ENCODE measurements at regions not wholly inside any gene's neighbourhood (a gene's known extent, or its start where the extent isn't known, plus 50 kb on each side); places are given as distances from the start of the nearest gene placed in this dataset.

GRCh38 chr1:106798991-106799390, 257.5 kb upstream of the PRMT6 start:
- Mint-ChIP-seq H3K4me1 (no peaks in the 10 kb centered on the region), H3K9me3 (peaks cover 0 to 4% of the 10 kb centered on the region in 2 experiments; a peak in 1 of 5 replicates), H3K27ac (no peak overlapping the region; a peak in 1 of 7 replicates), H3K36me3 (ENCODE audit: insufficient read depth in 1 of 3, low read depth in 3 of 3) (no peaks in the 10 kb centered on the region; a peak in 1 of 7 replicates), H3K27me3 (ENCODE audit: low read depth) (no peaks in the 10 kb centered on the region), H3K4me3 (no peak overlapping the region)
- H2BK120ac ChIP-seq (ENCODE audit: low read depth, low read length, poor library complexity, severe bottlenecking) = no peak overlapping the region
- no peak overlapping the region for H3K18ac ChIP-seq (ENCODE audit: insufficient read length, low read depth, low read length)
- H3K4me1 ChIP-seq (ENCODE audit: insufficient read depth, low read length) = no peaks in the 10 kb centered on the region
- H2AFZ ChIP-seq (ENCODE audit: low read length) = no peak overlapping the region
- H2BK5ac ChIP-seq (ENCODE audit: insufficient read length, low read length) = no peak overlapping the region
- H2BK20ac ChIP-seq (ENCODE audit: low read depth, low read length, poor library complexity, severe bottlenecking) = no peak overlapping the region
- no peak overlapping the region for H2BK12ac ChIP-seq (ENCODE audit: insufficient read length, low read depth, low read length)
- H3K56ac ChIP-seq (ENCODE audit: insufficient read length, low read depth, low read length) = no peak overlapping the region
- no peak overlapping the region for H3K9ac ChIP-seq (ENCODE audit: extremely low read depth, insufficient read length, low read length)
- H3K79me1 ChIP-seq (ENCODE audit: insufficient read depth, low read depth, low read length, poor library complexity, severe bottlenecking) = no peaks in the 10 kb centered on the region
- no peak overlapping the region for H4K8ac ChIP-seq (replicated peaks; ENCODE audit: insufficient read length, low read depth, low read length)
- H3K4me2 ChIP-seq (ENCODE audit: insufficient read depth, insufficient read length, low read length) = no peak overlapping the region
- no peak overlapping the region for H2BK15ac ChIP-seq (ENCODE audit: low read depth, low read length)
- no peak overlapping the region for H2AK5ac ChIP-seq (ENCODE audit: insufficient read length, low read length)
- H4K5ac ChIP-seq (ENCODE audit: insufficient read length, low read depth, low read length) = no peak overlapping the region
- no peak for DNase-seq
- no peaks in the 10 kb centered on the region for H3K9me3 ChIP-seq (ENCODE audit: control insufficient read depth, low read depth, low read length)
- WGBS (ENCODE audit: extremely low coverage, insufficient read length, low lambda C conversion rate) = no CpG with 5 or more reads among the region's 4 CpGs
- H3K27me3 ChIP-seq (ENCODE audit: insufficient read depth, low read length) = no peaks in the 10 kb centered on the region
- H3K79me2 ChIP-seq (ENCODE audit: insufficient read depth, low read length) = no peaks in the 10 kb centered on the region
- no peak overlapping the region for H3K27ac ChIP-seq (ENCODE audit: insufficient read length, low read depth, low read length)
- TF ChIP-seq CTCF (conservative IDR thresholded peaks at IDR 0.05) = no peak
- H3T11ph ChIP-seq (ENCODE audit: low read length) = no peak overlapping the region
- no peaks in the 10 kb centered on the region for H4K20me1 ChIP-seq (ENCODE audit: control insufficient read depth, insufficient read depth, insufficient read length)
- no peak overlapping the region for H3K23ac ChIP-seq (ENCODE audit: insufficient read length, low read depth, low read length)
- H4K91ac ChIP-seq (ENCODE audit: insufficient read length, low read depth, low read length) = no peak overlapping the region
- no peak overlapping the region for H3K14ac ChIP-seq (ENCODE audit: insufficient read depth, low read length)
- no peak overlapping the region for H3K4ac ChIP-seq (ENCODE audit: low read depth, low read length)
- no peaks in the 10 kb centered on the region for H3K23me2 ChIP-seq (ENCODE audit: insufficient read length, low read depth, low read length, poor library complexity, severe bottlenecking)

All from H9 (cell line).